GM23248 (cell line): ENCODE measurements at regions not wholly inside any gene's neighbourhood (a gene's known extent, or its start where the extent isn't known, plus 50 kb on each side); places are given as distances from the start of the nearest gene placed in this dataset.

ENCODE experiments used
- DNase-seq: peaks from one replicate; pipeline ENCODE4 v3.0.0-alpha.2; 2015
- H2AFZ ChIP-seq: fragments of 200-600 bp; sonication (generic); 2 replicates; pipeline ENCODE4 v1.6.1; 2016; ENCODE audit warnings: antibody characterized with exemption
- H3F3A ChIP-seq: fragments of 200-600 bp; sonication (generic); 2 replicates; pipeline ENCODE4 v1.6.1; 2016; ENCODE audit warnings: mild to moderate bottlenecking, antibody characterized with exemption, mixed run types; ENCODE audit not compliant: insufficient read depth
- H3K27ac ChIP-seq: fragments of 200-600 bp; sonication (generic); 2 replicates; pipeline ENCODE4 v1.5.1; 2016; ENCODE audit warnings: mild to moderate bottlenecking
- H3K27me3 ChIP-seq: fragments of 200-600 bp; sonication (generic); replicated peaks from 2 replicates; pipeline ENCODE4 v1.6.1; 2016; ENCODE audit warnings: mild to moderate bottlenecking; ENCODE audit not compliant: insufficient read depth
- H3K36me3 ChIP-seq: fragments of 200-600 bp; sonication (generic); 2 replicates; pipeline ENCODE4 v1.6.1; 2016; ENCODE audit warnings: low read depth, mild to moderate bottlenecking
- H3K4me1 ChIP-seq: fragments of 200-600 bp; sonication (generic); 2 replicates; pipeline ENCODE4 v1.6.1; 2016; ENCODE audit warnings: mild to moderate bottlenecking; ENCODE audit not compliant: insufficient read depth
- H3K4me2 ChIP-seq: fragments of 200-600 bp; sonication (generic); one replicate; pipeline ENCODE4 v1.6.1; 2016; ENCODE audit warnings: mild to moderate bottlenecking; ENCODE audit not compliant: unreplicated experiment
- H3K4me3 ChIP-seq: fragments of 200-600 bp; sonication (generic); 2 replicates; pipeline ENCODE4 v1.5.1; 2016; ENCODE audit warnings: mild to moderate bottlenecking
- H3K79me2 ChIP-seq: fragments of 200-600 bp; sonication (generic); 2 replicates; pipeline ENCODE4 v1.6.1; 2016; ENCODE audit warnings: mild to moderate bottlenecking; ENCODE audit not compliant: insufficient read depth
- H3K9ac ChIP-seq: fragments of 200-600 bp; sonication (generic); 2 replicates; pipeline ENCODE4 v1.6.1; 2016; ENCODE audit warnings: mild to moderate bottlenecking
- H3K9me2 ChIP-seq: fragments of 200-600 bp; sonication (generic); 2 replicates; pipeline ENCODE4 v1.6.1; 2016; ENCODE audit warnings: mixed run types, mild to moderate bottlenecking, moderate library complexity; ENCODE audit not compliant: insufficient read depth
- H3K9me3 ChIP-seq: fragments of 200-600 bp; sonication (generic); one replicate; pipeline ENCODE4 v1.6.1; 2017; ENCODE audit warnings: low read depth
- H4K20me1 ChIP-seq: fragments of 200-600 bp; sonication (generic); 2 replicates; pipeline ENCODE4 v1.6.0; 2016; ENCODE audit not compliant: insufficient read depth
- EZH2 ChIP-seq: fragments of 200-600 bp; sonication (generic); IDR thresholded peaks from 2 replicates; pipeline ENCODE4 v1.6.1; 2018; ENCODE audit warnings: antibody characterized with exemption, mild to moderate bottlenecking; ENCODE audit not compliant: insufficient read depth, poor library complexity, severe bottlenecking
- EZH2phosphoT487 ChIP-seq: fragments of 200-600 bp; sonication (generic); IDR thresholded peaks from 2 replicates; pipeline ENCODE4 v1.6.1; 2018; ENCODE audit warnings: antibody characterized with exemption, moderate library complexity, mild to moderate bottlenecking, low read depth; ENCODE audit not compliant: insufficient read depth
- WGBS, 2 experiments: methylation state at CpG; one replicate each; pipeline ENCODE4 v1.1.6; 2015 to 2017; ENCODE audit warnings: low lambda C conversion rate in 2 of 2, low coverage in 1 of 2; ENCODE audit errors: missing lambda C conversion rate in 2 of 2; 5-methylcytosine and 5-hydroxymethylcytosine counted together
- in situ Hi-C: fragments of 300-500 bp; cut with MboI; formaldehyde crosslinking; loops from 2 replicates; pipeline ENCODE4 v1.15.0; 2020

DNA sequence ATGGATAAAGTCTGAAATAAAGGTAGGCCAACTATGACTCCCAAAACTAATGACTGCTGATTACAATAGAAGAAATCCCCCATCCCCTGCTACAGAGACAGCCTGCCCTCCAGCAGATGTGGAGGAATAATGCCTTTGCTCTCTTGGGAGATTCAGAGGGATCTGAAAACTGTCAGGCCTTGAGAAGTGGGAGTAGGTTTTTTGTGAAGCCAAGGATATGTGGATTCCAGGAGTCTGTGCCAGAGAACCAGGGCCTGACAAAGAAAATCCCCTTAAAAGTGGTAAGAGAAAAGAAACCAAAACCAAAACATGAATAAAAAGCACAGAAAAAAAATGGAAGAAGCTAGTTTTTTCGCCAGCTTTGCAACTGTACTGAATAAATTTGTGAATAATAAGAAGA, 397.6 kb downstream of the ZNF521 start:
- in situ Hi-C loops, result no loop called here
- DNase-seq, result no peak

DNA sequence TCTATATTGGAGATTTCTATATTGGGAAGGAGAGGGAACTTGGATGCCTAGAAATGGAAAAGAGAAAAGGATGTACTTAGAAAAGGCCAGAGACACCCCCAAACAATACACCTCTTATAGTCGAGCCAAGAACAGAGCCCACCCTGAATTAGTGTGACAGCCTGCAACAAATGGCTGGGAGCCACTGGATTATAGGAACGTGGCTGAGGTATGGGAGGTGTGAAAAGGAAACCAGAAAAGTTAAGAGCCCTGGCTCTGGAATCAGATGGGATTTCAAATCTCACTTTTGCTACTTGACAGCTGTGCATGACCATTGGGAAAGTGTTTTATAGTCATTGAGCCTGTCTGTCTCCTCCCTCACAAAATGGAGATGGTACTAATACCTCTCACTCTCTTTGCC, 394.0 kb downstream of the ZNF521 start:
- in situ Hi-C loops, result no loop called here
- no peak overlapping the region for H3K27ac ChIP-seq
- TF ChIP-seq EZH2 (no peak), EZH2phosphoT487 (no peak)
- no peak overlapping the region for H3K4me3 ChIP-seq
- no peaks in the 10 kb centered on the region for H3K9me2 ChIP-seq
- DNase-seq, result no peak
- H3K9ac ChIP-seq, result no peak overlapping the region
- H3F3A ChIP-seq, result no peaks in the 10 kb centered on the region
- H3K4me1 ChIP-seq, result no peaks in the 10 kb centered on the region
- no peaks in the 10 kb centered on the region; the same call in 1 of the 2 replicates for H3K27me3 ChIP-seq
- no peaks in the 10 kb centered on the region for H3K36me3 ChIP-seq
- no peaks in the 10 kb centered on the region for H3K79me2 ChIP-seq
- no peak overlapping the region for H3K4me2 ChIP-seq
- WGBS, 2 experiments, result 20 to 36% methylated on average over 2 of the region's 2 CpGs
- no peak overlapping the region for H2AFZ ChIP-seq
- H3K9me3 ChIP-seq, result no peaks in the 10 kb centered on the region
- H4K20me1 ChIP-seq, result no peaks in the 10 kb centered on the region

More for the DNA sequence above, 397.6 kb downstream of the ZNF521 start:
- 36 to 48% methylated on average over 1 of the region's 1 CpG for WGBS, 2 experiments
- Histone ChIP-seq H4K20me1 (no peaks in the 10 kb centered on the region), H3F3A (no peaks in the 10 kb centered on the region), H3K27ac (no peak overlapping the region), H3K27me3 (peaks cover 6% of the 10 kb centered on the region), H3K9me3 (no peaks in the 10 kb centered on the region), H2AFZ (no peak overlapping the region), H3K9me2 (no peaks in the 10 kb centered on the region), H3K4me1 (no peaks in the 10 kb centered on the region), H3K9ac (no peak overlapping the region), H3K4me3 (no peak overlapping the region), H3K4me2 (no peak overlapping the region), H3K36me3 (no peaks in the 10 kb centered on the region), H3K79me2 (no peaks in the 10 kb centered on the region)
- TF ChIP-seq EZH2phosphoT487 (no peak), EZH2 (no peak)

DNA sequence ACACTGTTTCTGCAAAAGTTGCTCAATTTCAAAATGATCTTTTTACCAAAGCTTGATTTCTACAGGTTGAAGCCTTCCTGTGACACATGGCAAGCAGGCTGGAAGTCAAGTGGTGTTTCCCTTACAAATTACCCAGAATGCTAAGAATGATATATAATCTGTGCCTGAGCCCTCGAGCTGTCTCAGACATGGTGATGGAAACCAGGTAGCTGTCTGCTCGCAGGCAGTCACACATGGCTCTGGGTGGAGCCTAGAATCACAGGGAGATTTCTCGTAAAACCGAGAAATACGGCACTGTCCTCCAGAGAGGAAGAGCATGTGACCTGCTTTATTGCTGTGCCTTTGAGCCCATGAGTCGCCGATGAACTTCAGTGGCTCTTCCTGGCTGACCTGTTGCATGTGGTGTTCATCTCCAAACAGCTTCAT, 392.9 kb downstream of the ZNF521 start:
- 71 to 72% methylated on average over 7 of the region's 7 CpGs for WGBS, 2 experiments
- in situ Hi-C loops, result no loop called here
- TF ChIP-seq EZH2 (no peak), EZH2phosphoT487 (no peak)
- no peak overlapping the region for H3K27ac ChIP-seq
- H3K4me1 ChIP-seq, result no peaks in the 10 kb centered on the region
- H4K20me1 ChIP-seq, result no peaks in the 10 kb centered on the region
- no peaks in the 10 kb centered on the region for H3K9me2 ChIP-seq
- no peak overlapping the region for H2AFZ ChIP-seq
- no peak overlapping the region for H3K4me3 ChIP-seq
- H3K79me2 ChIP-seq, result no peaks in the 10 kb centered on the region
- H3K9ac ChIP-seq, result no peak overlapping the region
- no peaks in the 10 kb centered on the region for H3K9me3 ChIP-seq
- no peak overlapping the region for H3K4me2 ChIP-seq
- no peak for DNase-seq
- no peaks in the 10 kb centered on the region; the same call in 1 of the 2 replicates for H3K27me3 ChIP-seq
- no peaks in the 10 kb centered on the region for H3K36me3 ChIP-seq
- no peaks in the 10 kb centered on the region for H3F3A ChIP-seq

GRCh38 chr18:24964216-24964615, 387.8 kb downstream of the ZNF521 start:
- H3K79me2 ChIP-seq, result no peaks in the 10 kb centered on the region
- no peaks in the 10 kb centered on the region for H3K9me2 ChIP-seq
- H3K9ac ChIP-seq, result no peak overlapping the region
- peaks cover 11% of the 10 kb centered on the region for H3K4me1 ChIP-seq
- DNase-seq, result peak; percentile 17
- 43 to 50% methylated on average over 4 of the region's 4 CpGs for WGBS, 2 experiments
- H3K27ac ChIP-seq, result no peak overlapping the region
- H3K27me3 ChIP-seq, result no peaks in the 10 kb centered on the region
- H3F3A ChIP-seq, result no peaks in the 10 kb centered on the region
- no peak overlapping the region for H2AFZ ChIP-seq
- in situ Hi-C loops, result no loop called here
- H3K9me3 ChIP-seq, result no peaks in the 10 kb centered on the region
- TF ChIP-seq EZH2phosphoT487 (no peak), EZH2 (no peak)
- no peaks in the 10 kb centered on the region for H3K36me3 ChIP-seq
- no peaks in the 10 kb centered on the region for H4K20me1 ChIP-seq
- H3K4me2 ChIP-seq, result no peak overlapping the region
- H3K4me3 ChIP-seq, result no peak overlapping the region
